ENCODE measurements at regions not wholly inside any gene's neighbourhood (a gene's known extent, or its start where the extent isn't known, plus 50 kb on each side); places are given as distances from the start of the nearest gene placed in this dataset.

GRCh38 chr9:78863531-78863930 lies 566.6 kb downstream of the PSAT1 start:
- Histone ChIP-seq H3K9me2 (replicated peaks; ENCODE audit: insufficient read depth, low read length) (no peaks in the 10 kb centered on the region), H4K20me1 (ENCODE audit: low read depth, low read length) (no peaks in the 10 kb centered on the region), H3K27ac (ENCODE audit: low read depth, low read length) (no peak overlapping the region), H3K9ac (ENCODE audit: low read length) (no peak overlapping the region), H3K27me3 (ENCODE audit: low read length) (no peaks in the 10 kb centered on the region), H3K79me2 (ENCODE audit: insufficient read depth, low read length) (no peaks in the 10 kb centered on the region), H3F3A (ENCODE audit: insufficient read depth) (no peaks in the 10 kb centered on the region), H2AFZ (ENCODE audit: low read depth, low read length, severe bottlenecking) (no peak overlapping the region), H3K9me3 (ENCODE audit: insufficient read depth, low read length) (no peaks in the 10 kb centered on the region), H3K4me2 (ENCODE audit: low read depth, low read length, poor library complexity, severe bottlenecking) (no peak overlapping the region), H3K36me3 (ENCODE audit: low read length) (no peaks in the 10 kb centered on the region), H3K4me3 (ENCODE audit: insufficient read depth, low read length, poor library complexity, severe bottlenecking) (no peak overlapping the region)
- TF ChIP-seq, protein P1, sequence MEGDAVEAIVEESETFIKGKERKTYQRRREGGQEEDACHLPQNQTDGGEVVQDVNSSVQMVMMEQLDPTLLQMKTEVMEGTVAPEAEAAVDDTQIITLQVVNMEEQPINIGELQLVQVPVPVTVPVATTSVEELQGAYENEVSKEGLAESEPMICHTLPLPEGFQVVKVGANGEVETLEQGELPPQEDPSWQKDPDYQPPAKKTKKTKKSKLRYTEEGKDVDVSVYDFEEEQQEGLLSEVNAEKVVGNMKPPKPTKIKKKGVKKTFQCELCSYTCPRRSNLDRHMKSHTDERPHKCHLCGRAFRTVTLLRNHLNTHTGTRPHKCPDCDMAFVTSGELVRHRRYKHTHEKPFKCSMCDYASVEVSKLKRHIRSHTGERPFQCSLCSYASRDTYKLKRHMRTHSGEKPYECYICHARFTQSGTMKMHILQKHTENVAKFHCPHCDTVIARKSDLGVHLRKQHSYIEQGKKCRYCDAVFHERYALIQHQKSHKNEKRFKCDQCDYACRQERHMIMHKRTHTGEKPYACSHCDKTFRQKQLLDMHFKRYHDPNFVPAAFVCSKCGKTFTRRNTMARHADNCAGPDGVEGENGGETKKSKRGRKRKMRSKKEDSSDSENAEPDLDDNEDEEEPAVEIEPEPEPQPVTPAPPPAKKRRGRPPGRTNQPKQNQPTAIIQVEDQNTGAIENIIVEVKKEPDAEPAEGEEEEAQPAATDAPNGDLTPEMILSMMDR (IDR thresholded peaks at IDR 0.05; ENCODE audit: insufficient read depth, low read length, poor library complexity, severe bottlenecking), result no peak
- no peak for TF ChIP-seq EZH2phosphoT487 (conservative IDR thresholded peaks at IDR 0.05; ENCODE audit: low read length)

DNA sequence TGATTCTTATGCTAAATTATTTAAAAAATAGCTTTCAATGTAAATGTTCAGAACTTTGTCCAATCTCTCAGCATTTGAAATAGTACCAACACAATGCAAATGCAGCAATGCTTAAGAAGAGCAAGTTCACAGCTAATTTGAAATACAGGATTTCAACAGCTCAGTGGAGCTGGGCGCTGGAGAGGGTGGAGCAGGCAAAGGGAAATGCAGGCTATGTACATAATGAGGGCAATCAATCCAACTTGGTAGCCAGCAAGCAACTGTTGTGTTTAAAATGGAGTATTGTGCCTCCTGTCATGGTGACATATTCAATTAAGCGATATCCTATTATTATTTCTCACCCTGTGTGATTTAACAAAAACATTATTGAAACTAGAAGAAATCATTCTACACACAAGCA lies 568.8 kb downstream of the PSAT1 start:
- Histone ChIP-seq H3K36me3 (ENCODE audit: low read length) (no peaks in the 10 kb centered on the region), H3K9ac (ENCODE audit: low read length) (no peak overlapping the region), H3K9me3 (ENCODE audit: insufficient read depth, low read length) (no peaks in the 10 kb centered on the region), H3K4me3 (ENCODE audit: insufficient read depth, low read length, poor library complexity, severe bottlenecking) (no peak overlapping the region), H2AFZ (ENCODE audit: low read depth, low read length, severe bottlenecking) (no peak overlapping the region), H3K4me2 (ENCODE audit: low read depth, low read length, poor library complexity, severe bottlenecking) (no peak overlapping the region), H3K79me2 (ENCODE audit: insufficient read depth, low read length) (no peaks in the 10 kb centered on the region), H3K27ac (ENCODE audit: low read depth, low read length) (no peak overlapping the region), H3K27me3 (ENCODE audit: low read length) (no peaks in the 10 kb centered on the region), H3F3A (ENCODE audit: insufficient read depth) (no peaks in the 10 kb centered on the region), H4K20me1 (ENCODE audit: low read depth, low read length) (no peaks in the 10 kb centered on the region), H3K9me2 (replicated peaks; ENCODE audit: insufficient read depth, low read length) (no peaks in the 10 kb centered on the region)
- no peak for TF ChIP-seq EZH2phosphoT487 (conservative IDR thresholded peaks at IDR 0.05; ENCODE audit: low read length)
- TF ChIP-seq, protein P1 (IDR thresholded peaks at IDR 0.05; ENCODE audit: insufficient read depth, low read length, poor library complexity, severe bottlenecking), result no peak

DNA sequence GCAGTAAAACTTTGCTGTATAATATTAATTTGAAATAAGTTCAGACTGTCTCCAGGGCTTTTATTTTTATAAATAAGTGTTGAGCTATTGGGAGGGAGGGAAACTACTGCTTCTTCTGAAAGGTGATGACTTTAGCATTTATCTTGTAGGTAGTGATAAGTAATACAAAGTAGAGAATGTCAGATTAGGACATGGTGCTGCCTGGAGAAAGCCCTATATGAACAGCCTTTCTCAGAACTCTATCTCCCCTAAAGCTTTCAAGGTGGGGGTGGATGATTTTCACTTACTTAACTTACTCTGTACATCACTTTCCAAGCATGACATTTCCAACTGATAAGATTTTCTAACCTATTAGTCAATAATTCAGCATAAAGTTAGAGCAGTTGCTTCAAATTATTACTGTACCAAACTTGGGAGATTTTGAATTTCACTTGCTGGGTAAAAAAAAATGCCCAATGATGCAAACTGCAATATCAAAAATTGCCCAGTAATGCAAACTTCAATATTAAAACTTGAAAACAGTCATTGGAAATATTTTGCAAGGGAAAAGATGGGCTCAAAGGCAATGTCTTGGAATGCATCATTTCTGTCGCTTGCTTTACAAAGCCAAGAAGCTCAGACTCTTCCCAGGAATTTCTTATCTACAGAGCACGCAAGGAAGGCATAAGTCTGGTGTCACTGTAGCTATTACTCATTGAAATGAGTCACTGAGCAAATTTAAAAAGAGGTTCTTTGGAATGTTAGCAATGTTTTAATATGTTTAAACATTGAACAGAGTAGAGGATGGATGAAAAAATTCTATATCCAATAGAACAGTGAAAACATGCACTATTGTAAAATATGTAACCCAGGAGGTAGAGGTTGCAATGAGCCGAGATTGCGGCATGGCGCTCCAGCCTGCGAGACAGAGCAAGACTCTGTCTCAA lies 569.5 kb downstream of the PSAT1 start:
- Histone ChIP-seq H3K27me3 (ENCODE audit: low read length) (no peaks in the 10 kb centered on the region), H3K4me3 (ENCODE audit: insufficient read depth, low read length, poor library complexity, severe bottlenecking) (no peak overlapping the region), H3K9ac (ENCODE audit: low read length) (no peak overlapping the region), H4K20me1 (ENCODE audit: low read depth, low read length) (no peaks in the 10 kb centered on the region), H3K9me3 (ENCODE audit: insufficient read depth, low read length) (no peaks in the 10 kb centered on the region), H3K79me2 (ENCODE audit: insufficient read depth, low read length) (no peaks in the 10 kb centered on the region), H3K27ac (ENCODE audit: low read depth, low read length) (no peak overlapping the region), H3K4me2 (ENCODE audit: low read depth, low read length, poor library complexity, severe bottlenecking) (no peak overlapping the region), H3K36me3 (ENCODE audit: low read length) (no peaks in the 10 kb centered on the region), H3K9me2 (replicated peaks; ENCODE audit: insufficient read depth, low read length) (no peaks in the 10 kb centered on the region), H3F3A (ENCODE audit: insufficient read depth) (no peaks in the 10 kb centered on the region), H2AFZ (ENCODE audit: low read depth, low read length, severe bottlenecking) (no peak overlapping the region)
- TF ChIP-seq, protein P1 (IDR thresholded peaks at IDR 0.05; ENCODE audit: insufficient read depth, low read length, poor library complexity, severe bottlenecking), result no peak
- no peak for TF ChIP-seq EZH2phosphoT487 (conservative IDR thresholded peaks at IDR 0.05; ENCODE audit: low read length)
